ENCODE measurements at regions not wholly inside any gene's neighbourhood (a gene's known extent, or its start where the extent isn't known, plus 50 kb on each side); places are given as distances from the start of the nearest gene placed in this dataset.

DNA sequence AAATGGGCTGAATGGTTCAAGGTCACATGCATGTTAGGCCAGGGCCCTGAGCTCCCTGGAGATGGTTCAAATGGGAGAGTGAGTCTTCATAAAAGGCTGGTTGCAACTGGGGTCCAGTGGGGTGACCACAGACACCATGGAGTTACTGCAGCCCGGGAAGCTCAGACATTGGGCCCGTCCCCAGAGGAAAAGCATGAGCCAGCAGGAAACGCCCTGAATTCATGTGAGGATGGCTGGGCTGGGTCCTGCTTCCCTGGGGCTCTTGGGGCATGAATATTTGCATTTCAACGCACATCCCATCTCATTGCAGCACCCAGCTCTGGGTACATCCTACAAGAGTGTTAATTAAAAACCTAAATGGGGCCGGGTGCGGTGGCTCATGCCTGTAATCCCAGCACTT, 549.0 kb downstream of the TCERG1L start:
- Histone ChIP-seq H3K4me3 (no peak overlapping the region), H3K36me3 (no peaks in the 10 kb centered on the region), H3K27ac (no peak overlapping the region), H3K9me3 (ENCODE audit: low read depth) (no peaks in the 10 kb centered on the region), H3K27me3 (no peaks in the 10 kb centered on the region), H3K4me1 (ENCODE audit: low read depth) (no peaks in the 10 kb centered on the region)
- no peak for DNase-seq (ENCODE audit: low read depth in 1 of 2, low spot score in 1 of 2)
- TF ChIP-seq, protein P1, sequence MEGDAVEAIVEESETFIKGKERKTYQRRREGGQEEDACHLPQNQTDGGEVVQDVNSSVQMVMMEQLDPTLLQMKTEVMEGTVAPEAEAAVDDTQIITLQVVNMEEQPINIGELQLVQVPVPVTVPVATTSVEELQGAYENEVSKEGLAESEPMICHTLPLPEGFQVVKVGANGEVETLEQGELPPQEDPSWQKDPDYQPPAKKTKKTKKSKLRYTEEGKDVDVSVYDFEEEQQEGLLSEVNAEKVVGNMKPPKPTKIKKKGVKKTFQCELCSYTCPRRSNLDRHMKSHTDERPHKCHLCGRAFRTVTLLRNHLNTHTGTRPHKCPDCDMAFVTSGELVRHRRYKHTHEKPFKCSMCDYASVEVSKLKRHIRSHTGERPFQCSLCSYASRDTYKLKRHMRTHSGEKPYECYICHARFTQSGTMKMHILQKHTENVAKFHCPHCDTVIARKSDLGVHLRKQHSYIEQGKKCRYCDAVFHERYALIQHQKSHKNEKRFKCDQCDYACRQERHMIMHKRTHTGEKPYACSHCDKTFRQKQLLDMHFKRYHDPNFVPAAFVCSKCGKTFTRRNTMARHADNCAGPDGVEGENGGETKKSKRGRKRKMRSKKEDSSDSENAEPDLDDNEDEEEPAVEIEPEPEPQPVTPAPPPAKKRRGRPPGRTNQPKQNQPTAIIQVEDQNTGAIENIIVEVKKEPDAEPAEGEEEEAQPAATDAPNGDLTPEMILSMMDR (IDR thresholded peaks at IDR 0.05; ENCODE audit: low read depth, low read length), result no peak

- Histone ChIP-seq H3K27me3 (no peaks in the 10 kb centered on the region), H3K27ac (no peak overlapping the region), H3K9me3 (ENCODE audit: low read depth) (no peaks in the 10 kb centered on the region), H3K4me1 (ENCODE audit: low read depth) (no peaks in the 10 kb centered on the region), H3K36me3 (no peaks in the 10 kb centered on the region), H3K4me3 (no peak overlapping the region)
- no peak for DNase-seq (ENCODE audit: low read depth in 1 of 2, low spot score in 1 of 2)
- TF ChIP-seq, protein P1 (IDR thresholded peaks at IDR 0.05; ENCODE audit: low read depth, low read length), result no peak
Measured at GRCh38 chr10:130763071-130763470, 548.5 kb downstream of the TCERG1L start.

- no peaks in the 10 kb centered on the region for H3K36me3 ChIP-seq
- no peaks in the 10 kb centered on the region for H3K4me1 ChIP-seq (ENCODE audit: low read depth)
- no peak for DNase-seq (ENCODE audit: low read depth in 1 of 2, low spot score in 1 of 2)
- no peaks in the 10 kb centered on the region for H3K9me3 ChIP-seq (ENCODE audit: low read depth)
- no peak overlapping the region for H3K4me3 ChIP-seq
- H3K27ac ChIP-seq, result no peak overlapping the region
- TF ChIP-seq, protein P1 (IDR thresholded peaks at IDR 0.05; ENCODE audit: low read depth, low read length), result no peak
- H3K27me3 ChIP-seq, result no peaks in the 10 kb centered on the region
Measured at GRCh38 chr10:130763491-130763890, 548.0 kb downstream of the TCERG1L start.

GRCh38 chr10:130764651-130765050, 546.9 kb downstream of the TCERG1L start:
- TF ChIP-seq, protein P1 (IDR thresholded peaks at IDR 0.05; ENCODE audit: low read depth, low read length), result no peak
- no peaks in the 10 kb centered on the region for H3K9me3 ChIP-seq (ENCODE audit: low read depth)
- no peak overlapping the region for H3K4me3 ChIP-seq
- DNase-seq (ENCODE audit: low read depth in 1 of 2, low spot score in 1 of 2), result no peak
- no peaks in the 10 kb centered on the region for H3K4me1 ChIP-seq (ENCODE audit: low read depth)
- no peak overlapping the region for H3K27ac ChIP-seq
- no peaks in the 10 kb centered on the region for H3K27me3 ChIP-seq
- H3K36me3 ChIP-seq, result no peaks in the 10 kb centered on the region

DNA sequence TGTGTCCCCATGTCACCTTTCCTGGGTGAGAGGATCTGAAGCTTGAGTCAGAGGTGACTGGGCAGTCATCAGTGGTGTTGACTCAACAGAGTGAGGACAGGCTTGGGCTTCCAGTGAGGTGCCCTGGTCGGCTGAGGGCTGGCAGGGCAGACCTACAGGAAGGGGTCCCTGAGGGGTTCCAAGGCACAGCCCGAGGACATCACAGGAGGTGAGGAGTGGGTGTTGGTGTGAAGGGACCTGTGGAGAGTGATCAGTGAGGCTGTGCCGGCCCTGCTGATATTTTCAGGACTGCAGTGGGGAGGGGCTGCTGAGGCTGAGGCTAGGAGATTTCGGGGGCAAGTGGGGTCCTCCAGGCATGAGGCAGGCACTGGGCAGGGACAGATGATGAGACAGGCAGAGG, 545.5 kb downstream of the TCERG1L start:
- no peak for DNase-seq (ENCODE audit: low read depth in 1 of 2, low spot score in 1 of 2)
- Histone ChIP-seq H3K4me3 (no peak overlapping the region), H3K36me3 (no peaks in the 10 kb centered on the region), H3K9me3 (ENCODE audit: low read depth) (no peaks in the 10 kb centered on the region), H3K27me3 (no peaks in the 10 kb centered on the region), H3K4me1 (ENCODE audit: low read depth) (no peaks in the 10 kb centered on the region), H3K27ac (no peak overlapping the region)
- TF ChIP-seq, protein P1 (IDR thresholded peaks at IDR 0.05; ENCODE audit: low read depth, low read length), result no peak
